Glutamatergic neuron (in vitro differentiated cells): ENCODE measurements at regions not wholly inside any gene's neighbourhood (a gene's known extent, or its start where the extent isn't known, plus 50 kb on each side); places are given as distances from the start of the nearest gene placed in this dataset.

Experiments
- DNase-seq: peaks from one replicate; pipeline ENCODE4 v3.0.0; 2022
- H3K27ac Mint-ChIP-seq: one replicate; pipeline ENCODE4 v1.8.0; 2020; ENCODE audit warnings: mild to moderate bottlenecking, mixed read lengths, inconsistent platforms; ENCODE audit not compliant: unreplicated experiment
- H3K27me3 Mint-ChIP-seq: one replicate; pipeline ENCODE4 v1.8.0; 2020; ENCODE audit warnings: mild to moderate bottlenecking, moderate library complexity, mixed read lengths, inconsistent platforms; ENCODE audit not compliant: unreplicated experiment
- H3K36me3 Mint-ChIP-seq: one replicate; pipeline ENCODE4 v1.8.0; 2020; ENCODE audit warnings: mild to moderate bottlenecking, mixed read lengths, inconsistent platforms; ENCODE audit not compliant: unreplicated experiment
- H3K4me1 Mint-ChIP-seq: one replicate; pipeline ENCODE4 v1.8.0; 2020; ENCODE audit warnings: mild to moderate bottlenecking, low read depth, mixed read lengths, inconsistent platforms; ENCODE audit not compliant: unreplicated experiment
- H3K4me3 Mint-ChIP-seq: one replicate; pipeline ENCODE4 v1.8.0; 2020; ENCODE audit warnings: mild to moderate bottlenecking, mixed read lengths, inconsistent platforms; ENCODE audit not compliant: unreplicated experiment
- H3K9me3 Mint-ChIP-seq: one replicate; pipeline ENCODE4 v1.8.0; 2020; ENCODE audit warnings: mild to moderate bottlenecking, moderate library complexity, mixed read lengths, inconsistent platforms; ENCODE audit not compliant: unreplicated experiment
- CTCF ChIP-seq: fragments of 200-600 bp; sonication (generic); IDR thresholded peaks from one replicate; pipeline ENCODE4 v1.5.0; 2021; ENCODE audit not compliant: partially characterized antibody, unreplicated experiment

GRCh38 chr21:38151021-38151645 lies 105.7 kb upstream of the KCNJ15 start:
- no peak for DNase-seq
- TF ChIP-seq CTCF, result no peak
- no peaks in the 10 kb centered on the region for H3K9me3 Mint-ChIP-seq
- no peak overlapping the region for H3K4me3 Mint-ChIP-seq
- no peak overlapping the region for H3K27ac Mint-ChIP-seq
- no peaks in the 10 kb centered on the region for H3K36me3 Mint-ChIP-seq
- H3K4me1 Mint-ChIP-seq, result peaks cover 4% of the 10 kb centered on the region
- H3K27me3 Mint-ChIP-seq, result no peaks in the 10 kb centered on the region

- H3K36me3 Mint-ChIP-seq, result no peaks in the 10 kb centered on the region
- H3K27me3 Mint-ChIP-seq, result no peaks in the 10 kb centered on the region
- H3K27ac Mint-ChIP-seq, result no peak overlapping the region
- no peak for TF ChIP-seq CTCF
- no peak overlapping the region for H3K4me3 Mint-ChIP-seq
- H3K9me3 Mint-ChIP-seq, result no peaks in the 10 kb centered on the region
- peaks cover 6% of the 10 kb centered on the region for H3K4me1 Mint-ChIP-seq
- no peak for DNase-seq
Observed at GRCh38 chr21:38156200-38156599, 100.6 kb upstream of the KCNJ15 start.

- H3K27me3 Mint-ChIP-seq, result no peaks in the 10 kb centered on the region
- H3K27ac Mint-ChIP-seq, result no peak overlapping the region
- H3K4me3 Mint-ChIP-seq, result no peak overlapping the region
- TF ChIP-seq CTCF, result peak; percentile 94
- H3K4me1 Mint-ChIP-seq, result peaks cover 10% of the 10 kb centered on the region
- peaks cover 3% of the 10 kb centered on the region for H3K9me3 Mint-ChIP-seq
- peak; percentile 66 for DNase-seq
- H3K36me3 Mint-ChIP-seq, result no peaks in the 10 kb centered on the region
Observed at GRCh38 chr21:38159355-38159754, 97.4 kb upstream of the KCNJ15 start.

GRCh38 chr21:38165466-38166172 lies 91.2 kb upstream of the KCNJ15 start:
- Mint-ChIP-seq H3K9me3 (peaks cover 11% of the 10 kb centered on the region), H3K36me3 (no peaks in the 10 kb centered on the region), H3K4me3 (peak overlapping the region; percentile 56), H3K27ac (peak overlapping the region; percentile 96), H3K4me1 (peaks cover 35% of the 10 kb centered on the region), H3K27me3 (peaks cover 10% of the 10 kb centered on the region)
- DNase-seq, result peak; percentile 46
- TF ChIP-seq CTCF, result no peak

- Mint-ChIP-seq H3K4me3 (peak overlapping the region; percentile 56), H3K4me1 (peaks cover 36% of the 10 kb centered on the region), H3K9me3 (peaks cover 11% of the 10 kb centered on the region), H3K36me3 (no peaks in the 10 kb centered on the region), H3K27ac (peak overlapping the region; percentile 96), H3K27me3 (peaks cover 10% of the 10 kb centered on the region)
- DNase-seq, result peak; percentile 25
- no peak for TF ChIP-seq CTCF
Observed at GRCh38 chr21:38166173-38166535, 90.6 kb upstream of the KCNJ15 start.
